Activated gamma-delta T cell treated with anti-CD3 and anti-CD28 coated beads, Interleukin-2, amount 50 U/mL, for 16 hours (primary cell): ENCODE measurements at regions not wholly inside any gene's neighbourhood (a gene's known extent, or its start where the extent isn't known, plus 50 kb on each side); places are given as distances from the start of the nearest gene placed in this dataset.

ENCODE experiments used
- DNase-seq: peaks from one replicate; pipeline ENCODE4 v3.0.0-alpha.2; 2020; ENCODE audit warnings: low read depth

GRCh38 chr13:58051807-58052375, 420.3 kb downstream of the PCDH17 start:
- DNase-seq, result no peak

DNA sequence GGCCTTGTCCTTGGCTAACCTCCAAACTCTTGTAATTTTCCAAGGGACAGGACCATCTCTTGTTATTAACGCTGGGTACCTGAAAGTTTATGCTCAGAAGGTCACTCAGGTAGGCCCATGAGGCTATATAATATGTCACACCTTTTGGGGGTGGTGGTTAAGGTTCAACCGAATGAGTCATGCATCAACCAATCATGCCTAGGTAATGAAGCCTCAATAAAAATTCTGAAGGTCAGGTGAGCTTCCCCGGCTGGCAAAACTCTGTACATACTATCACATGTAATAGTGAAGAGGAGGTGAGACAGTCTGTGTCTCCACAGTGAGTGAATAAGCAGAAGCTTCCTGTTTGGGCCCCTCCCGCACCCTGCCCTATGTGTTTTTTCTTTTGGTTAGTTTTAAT, 424.9 kb downstream of the PCDH17 start:
- no peak for DNase-seq

DNA sequence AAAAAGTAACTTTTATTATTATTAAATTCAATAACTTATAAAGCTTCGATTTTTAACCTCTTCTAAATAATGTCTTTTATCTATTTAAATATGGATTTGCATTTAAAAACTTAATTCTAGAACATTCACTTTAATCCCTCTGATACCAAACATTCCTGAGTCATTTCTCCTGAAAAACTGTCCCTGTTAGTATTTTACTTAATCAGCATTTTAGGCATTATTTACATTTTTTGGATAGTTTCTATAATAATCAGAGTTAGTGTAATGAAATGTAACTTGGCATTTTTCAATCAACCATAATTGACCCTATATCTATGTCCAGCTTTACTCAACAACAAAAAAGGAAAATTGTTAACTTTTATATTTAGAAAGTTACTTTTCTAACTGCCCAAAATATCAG, 428.1 kb downstream of the PCDH17 start:
- DNase-seq, result no peak

- DNase-seq, result no peak
Observed at GRCh38 chr13:58080806-58081205, 449.3 kb downstream of the PCDH17 start.

- DNase-seq, result no peak
Observed at GRCh38 chr13:58081301-58081820, 449.8 kb downstream of the PCDH17 start.

DNA sequence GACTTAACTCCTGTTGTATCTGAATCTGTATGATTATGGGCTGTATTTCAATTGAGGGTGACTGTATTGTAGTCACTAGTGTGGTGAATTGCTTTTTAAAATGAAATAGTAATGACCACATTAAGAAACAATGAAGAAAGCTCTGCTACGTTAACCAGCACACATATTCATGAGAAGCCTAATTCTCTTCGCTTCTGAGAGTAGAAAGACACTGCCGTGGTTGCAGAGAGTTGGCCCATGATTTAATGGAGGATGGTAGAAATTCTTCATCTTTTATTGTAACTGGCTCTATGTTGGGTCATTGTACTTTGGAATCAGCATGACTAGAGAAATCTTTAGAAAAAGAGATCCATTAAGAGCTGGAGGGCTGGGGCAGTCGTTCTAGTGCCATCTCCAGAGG, 451.5 kb downstream of the PCDH17 start:
- DNase-seq, result no peak

- no peak for DNase-seq
Observed at GRCh38 chr13:58085274-58085673, 453.7 kb downstream of the PCDH17 start.

DNA sequence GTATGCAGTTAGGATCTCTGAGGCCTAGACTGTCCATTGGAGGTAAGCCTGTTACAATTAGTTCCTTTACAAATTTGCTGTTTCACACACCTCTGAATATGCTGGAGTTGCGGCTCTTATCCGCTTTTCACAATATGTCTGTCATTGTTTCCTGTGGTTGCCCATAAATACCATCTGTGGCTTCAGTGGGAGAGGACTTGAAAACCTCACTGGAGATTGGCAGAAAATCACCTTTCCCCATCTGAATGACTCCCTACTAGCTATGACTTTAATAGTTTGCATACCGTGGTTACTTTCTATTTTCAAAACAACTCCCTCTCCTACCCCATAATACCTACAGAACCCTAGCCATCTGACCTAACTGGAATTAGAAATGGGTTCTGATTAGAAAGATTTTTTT, 454.3 kb downstream of the PCDH17 start:
- DNase-seq, result no peak

- no peak for DNase-seq
Observed at GRCh38 chr13:58087566-58087965, 456.0 kb downstream of the PCDH17 start.

DNA sequence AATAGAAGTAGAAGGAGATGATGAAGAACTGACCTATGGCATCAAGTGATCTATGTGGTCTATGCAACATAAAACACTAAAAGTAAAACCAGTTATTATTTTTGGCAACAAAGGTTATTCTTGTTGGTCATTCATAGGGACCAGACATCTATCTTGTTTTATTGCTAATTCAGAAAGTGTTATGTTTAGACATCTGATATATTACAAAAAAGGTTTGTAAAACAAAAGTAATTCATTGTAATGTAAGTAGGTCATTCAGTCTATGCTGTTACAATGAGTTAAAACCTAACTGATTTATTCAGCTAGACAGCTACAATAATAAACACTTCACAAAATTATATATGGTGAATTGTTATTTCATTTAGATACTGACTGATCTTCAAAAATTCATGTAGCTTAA, 461.9 kb downstream of the PCDH17 start:
- no peak for DNase-seq

DNA sequence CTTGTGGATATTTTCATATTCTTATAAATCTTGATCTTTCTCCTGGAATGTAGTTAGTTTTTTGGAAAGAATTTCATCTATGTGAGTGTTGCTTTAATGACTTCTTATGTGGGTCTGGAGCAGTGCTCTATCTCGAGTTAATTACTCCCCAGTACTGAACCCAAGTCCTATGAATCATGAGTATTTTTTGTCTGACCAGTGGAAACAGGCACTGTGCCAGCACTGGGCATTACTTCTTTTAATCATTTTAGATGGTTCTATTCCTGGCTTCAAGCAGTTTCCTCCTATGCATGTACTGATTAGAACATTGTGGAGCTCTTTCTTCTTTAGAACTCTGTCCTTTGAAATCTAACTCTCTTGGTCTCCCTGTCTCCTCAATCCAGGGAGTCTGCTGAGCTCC, 466.3 kb downstream of the PCDH17 start:
- no peak for DNase-seq

DNA sequence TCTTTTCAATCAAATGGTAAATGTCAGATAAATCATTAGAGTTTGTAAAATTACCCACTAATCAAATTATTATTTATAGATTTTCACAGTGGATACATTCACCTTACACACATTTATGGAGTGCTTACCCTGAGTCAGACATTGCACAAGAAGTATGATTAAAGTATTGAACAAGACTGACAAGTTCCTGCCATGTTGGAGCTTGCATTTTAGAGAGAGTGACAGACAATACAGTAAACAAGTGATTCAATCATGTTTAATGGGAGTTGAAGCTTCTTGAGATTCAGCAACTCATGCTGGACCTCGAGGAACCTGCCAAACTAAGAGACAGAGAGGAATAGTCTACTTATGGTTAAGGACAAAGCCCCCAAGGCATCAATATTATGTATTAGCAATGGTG, 487.8 kb downstream of the PCDH17 start:
- no peak for DNase-seq

DNA sequence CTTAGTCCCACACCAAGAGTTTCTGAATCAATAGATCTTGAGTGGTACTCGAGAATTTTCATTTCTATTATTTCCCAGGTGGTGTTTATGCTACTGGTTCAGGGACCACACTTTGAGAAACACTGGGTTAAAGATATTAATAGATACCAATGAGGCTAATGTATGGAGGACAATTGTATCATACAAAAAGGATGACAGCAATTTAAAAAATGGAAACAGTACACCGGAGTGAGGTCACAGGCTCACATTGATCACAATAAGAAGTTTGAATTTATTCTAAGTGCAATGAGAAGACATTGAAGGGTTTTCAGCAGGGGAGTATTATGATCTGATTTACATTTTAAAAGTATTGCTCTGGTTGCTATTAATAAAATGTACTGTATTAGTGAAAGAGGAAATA, 488.3 kb downstream of the PCDH17 start:
- DNase-seq, result no peak

DNA sequence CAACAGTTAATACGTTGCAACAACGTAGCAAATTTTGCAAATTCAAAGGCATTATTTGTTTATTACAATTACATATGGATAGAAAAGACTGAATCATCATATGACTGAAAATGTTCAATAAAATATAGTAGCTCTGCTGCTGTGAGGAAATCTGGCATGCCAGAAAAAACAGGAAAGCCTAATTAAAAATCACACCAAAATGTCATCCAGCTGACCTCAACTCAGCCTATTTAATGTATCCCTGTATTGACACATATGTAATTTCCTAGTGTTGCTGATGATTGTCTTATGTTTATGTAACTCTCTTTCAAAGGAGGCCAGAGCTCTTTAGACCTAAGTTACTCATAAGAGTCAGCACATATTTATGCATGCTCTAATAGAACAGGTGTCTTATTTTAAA, 495.0 kb downstream of the PCDH17 start:
- DNase-seq, result no peak

DNA sequence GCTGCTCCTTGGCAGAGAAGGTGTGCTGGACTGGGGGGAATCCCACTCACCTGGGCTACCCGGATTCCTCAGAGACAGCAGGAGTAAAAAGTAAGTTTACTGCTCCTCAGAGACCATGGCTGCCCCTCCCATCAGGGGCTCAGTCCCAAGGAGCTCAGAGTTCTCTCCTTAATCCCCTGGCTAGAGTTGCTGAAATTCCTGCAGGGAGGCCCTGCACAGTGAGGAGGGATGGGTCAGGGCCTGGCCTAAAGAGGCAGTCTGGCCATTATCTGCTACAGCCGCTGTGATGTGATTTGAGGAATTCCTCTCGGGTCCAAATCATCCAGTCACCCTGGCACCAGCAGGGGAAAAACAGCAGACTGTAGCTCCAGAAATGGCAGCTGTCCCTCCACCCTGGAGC, 502.5 kb downstream of the PCDH17 start:
- no peak for DNase-seq

GRCh38 chr13:58134525-58134924, 503.0 kb downstream of the PCDH17 start:
- no peak for DNase-seq

DNA sequence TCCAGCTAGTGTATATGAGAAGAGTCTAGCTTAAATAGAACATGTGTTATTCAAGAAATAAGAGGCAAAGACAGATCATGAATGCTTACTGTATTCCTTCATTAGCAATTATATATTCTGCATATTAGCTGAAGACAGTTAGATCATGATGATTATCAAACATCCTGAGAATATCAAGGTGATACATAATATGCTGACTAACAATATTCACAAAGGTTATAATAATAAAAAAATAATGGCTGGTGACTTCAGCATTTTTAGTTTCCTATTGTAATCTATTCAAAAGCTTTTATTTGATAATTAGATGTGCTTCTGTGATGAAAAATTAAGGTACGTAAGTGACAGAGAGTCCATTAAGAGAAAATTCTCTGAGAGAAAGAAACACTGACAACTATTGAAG, 511.4 kb downstream of the PCDH17 start:
- no peak for DNase-seq

DNA sequence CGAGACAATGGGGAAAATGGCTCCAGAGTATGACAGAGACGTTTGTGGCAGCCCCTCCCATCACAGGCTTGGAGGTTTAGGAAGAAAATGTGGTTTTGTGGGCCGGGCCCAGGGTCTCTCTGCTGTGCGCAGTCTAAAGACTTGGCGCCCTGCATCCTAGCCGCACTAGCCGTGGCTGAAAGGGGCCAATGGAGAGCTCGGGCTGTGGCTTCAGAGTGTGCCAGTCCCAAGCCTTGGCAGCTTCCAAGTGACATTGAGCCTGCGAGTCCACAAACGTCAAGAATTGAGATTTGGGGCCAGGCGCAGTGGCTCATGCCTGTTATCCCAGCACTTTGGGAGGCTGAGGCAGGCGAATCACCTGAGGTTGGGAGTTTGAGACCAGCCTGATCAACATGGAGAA, 513.1 kb downstream of the PCDH17 start:
- DNase-seq, result no peak

DNA sequence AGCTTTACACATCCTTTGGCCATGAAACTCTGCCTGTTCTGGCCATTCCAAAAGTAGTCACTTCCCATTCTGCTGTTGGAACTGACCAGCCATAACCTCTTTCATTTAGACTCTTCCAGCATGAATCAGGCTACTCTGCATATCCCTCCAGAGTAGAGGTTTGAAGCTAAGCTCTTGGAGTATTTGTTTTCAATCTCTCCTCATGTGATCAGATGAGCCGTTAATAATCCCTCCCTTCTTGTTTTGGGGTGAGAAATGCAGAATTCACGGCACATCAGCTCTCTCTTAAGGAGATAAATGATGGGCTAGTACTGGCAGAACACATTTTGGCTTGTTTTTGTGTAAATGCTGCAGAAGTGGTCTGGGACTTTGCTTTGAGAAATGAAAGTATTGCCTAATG, 519.9 kb downstream of the PCDH17 start:
- no peak for DNase-seq

- DNase-seq, result no peak
Observed at GRCh38 chr13:58160980-58161379, 529.4 kb downstream of the PCDH17 start.

- no peak for DNase-seq
Observed at GRCh38 chr13:58165617-58166016, 534.1 kb downstream of the PCDH17 start.

DNA sequence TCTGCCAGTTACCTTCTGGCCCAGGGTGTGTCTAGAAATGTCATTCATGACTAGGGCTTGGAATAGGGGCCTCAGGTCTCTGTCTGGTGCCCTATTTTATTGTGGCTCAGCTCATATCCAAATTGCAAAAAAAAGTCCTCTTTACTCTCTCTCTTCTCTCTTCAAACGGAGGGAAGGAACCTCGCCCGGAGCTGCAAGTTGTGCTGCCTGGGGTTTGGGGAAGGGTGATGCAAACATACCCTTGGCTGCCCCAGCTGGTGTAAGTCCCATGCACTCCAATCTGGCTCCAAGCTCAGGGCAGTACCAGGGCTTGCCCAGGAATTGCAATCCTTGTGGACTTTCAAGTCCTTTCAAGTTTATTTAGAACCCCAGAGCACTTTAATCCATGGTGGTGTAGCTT, 549.6 kb downstream of the PCDH17 start:
- no peak for DNase-seq

DNA sequence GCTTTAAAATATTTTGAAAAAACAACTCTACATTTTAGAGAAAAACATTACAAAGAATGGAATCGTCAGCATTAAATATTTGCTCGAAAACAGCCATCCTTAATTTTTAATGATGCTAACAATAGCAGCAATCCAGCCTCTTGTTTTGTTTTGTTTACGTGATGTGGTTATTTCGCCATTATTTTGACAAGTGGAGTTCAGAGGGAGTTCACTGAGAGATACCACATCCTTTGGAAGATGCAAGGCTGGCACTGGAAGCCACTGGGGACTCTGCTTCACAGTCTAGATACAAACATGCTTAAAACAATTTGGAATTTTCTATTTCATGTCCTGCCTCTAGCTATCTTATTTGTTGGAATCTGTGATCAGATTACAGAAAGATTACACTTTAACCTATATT, 556.3 kb downstream of the PCDH17 start:
- no peak for DNase-seq

DNA sequence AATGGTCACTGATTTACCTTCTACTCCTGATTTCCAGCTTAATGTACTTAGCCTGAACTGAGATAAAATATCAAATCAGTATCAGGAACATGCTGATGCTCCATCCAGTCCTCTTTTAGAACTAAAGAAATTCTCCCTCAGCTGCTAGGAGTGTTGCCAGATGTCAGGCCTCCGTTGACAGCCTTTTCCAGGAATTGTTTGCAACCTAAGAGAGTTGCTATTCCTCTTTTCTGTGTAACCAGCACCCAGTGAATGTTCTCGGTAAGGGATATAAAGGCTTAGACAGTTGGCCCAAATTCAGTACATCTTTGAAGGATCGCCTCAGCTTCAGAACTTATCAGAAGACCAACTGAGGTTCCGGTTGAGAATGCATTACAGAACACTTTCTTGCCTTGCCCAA, 559.0 kb downstream of the PCDH17 start:
- no peak for DNase-seq

DNA sequence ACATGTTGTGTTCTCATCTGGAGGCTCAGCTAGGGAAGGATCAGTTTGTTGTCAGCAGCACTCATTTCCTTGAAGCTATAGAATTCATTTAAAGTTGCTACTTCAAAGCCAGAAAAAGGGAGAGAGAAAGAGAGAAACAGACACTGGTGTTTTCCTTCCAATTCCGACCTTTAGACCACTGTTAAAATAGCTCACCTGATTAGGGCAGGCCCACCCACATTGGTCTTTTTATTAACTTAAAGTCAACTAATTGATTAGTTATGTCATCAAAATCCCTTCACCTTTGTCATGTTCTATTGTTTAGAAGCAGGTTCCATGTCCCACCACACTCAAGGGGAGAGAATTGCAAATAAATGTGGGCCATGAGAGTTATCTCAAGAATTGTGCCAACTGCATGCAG, 560.2 kb downstream of the PCDH17 start:
- DNase-seq, result no peak
